H1 (cell line): ENCODE measurements at regions not wholly inside any gene's neighbourhood (a gene's known extent, or its start where the extent isn't known, plus 50 kb on each side); places are given as distances from the start of the nearest gene placed in this dataset.

ENCODE experiments used
- CTCF ChIA-PET: fragments of 300-600 bp; sonication (Branson Sonifier 250); formaldehyde crosslinking; loops from one replicate; lab custom pipeline; 2021; ENCODE audit not compliant: partially characterized antibody; lab: Charles Lee
- POLR2A ChIA-PET: fragments of 300-600 bp; sonication (Branson Sonifier 250); formaldehyde crosslinking; loops from one replicate; lab custom pipeline; 2021; ENCODE audit warnings: inconsistent platforms; ENCODE audit not compliant: partially characterized antibody; lab: Charles Lee
- DNase-seq, 2 experiments: peaks; one replicate each; pipeline versions ENCODE4 v3.0.0 to v3.0.0-alpha.2; 2010 to 2022; ENCODE audit warnings: low spot score in 2 of 2, low read depth in 1 of 2, mixed read lengths in 1 of 2
- FAIRE-seq: peaks from 2 replicates; lab custom pipeline; 2011; peaks lifted over from hg19 to GRCh38; lab: Jason Lieb, UNC
- H2AFZ ChIP-seq: 2 replicates; pipeline ENCODE4 v1.8.1; 2012; ENCODE audit warnings: low read length, inconsistent platforms
- H2AK5ac ChIP-seq: 2 replicates; pipeline ENCODE4 v1.6.1; 2013; ENCODE audit warnings: low read depth, low read length
- H2BK120ac ChIP-seq: replicated peaks from 2 replicates; pipeline ENCODE3; 2013; ENCODE audit warnings: low read depth, low read length, inconsistent platforms
- H2BK12ac ChIP-seq: 2 replicates; pipeline ENCODE4 v1.6.1; 2013; ENCODE audit warnings: low read depth, low read length
- H2BK15ac ChIP-seq: 2 replicates; pipeline ENCODE4 v1.6.1; 2013; ENCODE audit warnings: low read length
- H2BK20ac ChIP-seq: 2 replicates; pipeline ENCODE4 v1.6.1; 2013; ENCODE audit warnings: low read length
- H2BK5ac ChIP-seq: 2 replicates; pipeline ENCODE4 v1.6.1; 2013; ENCODE audit warnings: low read depth, low read length
- H3K14ac ChIP-seq: 2 replicates; pipeline ENCODE4 v1.6.1; 2013; ENCODE audit warnings: inconsistent platforms; ENCODE audit not compliant: insufficient read length
- H3K18ac ChIP-seq: 2 replicates; pipeline ENCODE4 v1.6.1; 2013; ENCODE audit warnings: low read length; ENCODE audit errors: extremely low read depth
- H3K23ac ChIP-seq: 2 replicates; pipeline ENCODE4 v1.6.1; 2013; ENCODE audit warnings: inconsistent platforms; ENCODE audit not compliant: insufficient read length
- H3K23me2 ChIP-seq: 2 replicates; pipeline ENCODE4 v1.6.1; 2013; ENCODE audit warnings: low read depth, low read length
- H3K27ac ChIP-seq: 2 replicates; pipeline ENCODE4 v1.6.1; 2011; ENCODE audit warnings: low read depth, low read length, inconsistent platforms
- H3K27me3 ChIP-seq, 4 experiments: replicated peaks in 1 of 4; 1 replicate in 1 of 4; 2 replicates in 3 of 4; pipeline versions ENCODE4 v1.6.1 to v1.8.1; 2011 to 2013; ENCODE audit warnings: low read length in 3 of 4, mild to moderate bottlenecking in 3 of 4, inconsistent platforms in 2 of 4, mixed read lengths in 2 of 4, moderate library complexity in 1 of 4; ENCODE audit not compliant: control insufficient read depth in 3 of 4, insufficient read depth in 3 of 4; ENCODE audit errors: extremely low read depth in 1 of 4
- H3K36me3 ChIP-seq, 4 experiments: 2 replicates each; pipeline versions ENCODE4 v1.6.1 to v1.8.1; 2011 to 2013; ENCODE audit warnings: mild to moderate bottlenecking in 4 of 4, low read length in 3 of 4, moderate library complexity in 2 of 4, control low read depth in 1 of 4, inconsistent platforms in 1 of 4; ENCODE audit not compliant: insufficient read depth in 4 of 4, control insufficient read depth in 2 of 4
- H3K4ac ChIP-seq: replicated peaks from 2 replicates; pipeline ENCODE3; 2013; ENCODE audit warnings: low read length, low read depth, mixed read lengths, inconsistent platforms; ENCODE audit not compliant: insufficient read length
- H3K4me1 ChIP-seq, 4 experiments: replicated peaks in 1 of 4; 1 replicate in 1 of 4; 2 replicates in 3 of 4; pipeline versions ENCODE4 v1.6.1 to v1.8.1; 2011 to 2013; ENCODE audit warnings: low read length in 3 of 4, inconsistent platforms in 2 of 4, mixed read lengths in 1 of 4; ENCODE audit not compliant: insufficient read depth in 4 of 4, control insufficient read depth in 3 of 4
- H3K4me2 ChIP-seq, 2 experiments: 2 replicates each; pipeline versions ENCODE4 v1.6.1 to v1.8.1; 2011 to 2013; ENCODE audit warnings: low read depth in 2 of 2, low read length in 2 of 2, control low read depth in 1 of 2, inconsistent platforms in 1 of 2, mild to moderate bottlenecking in 1 of 2; ENCODE audit not compliant: insufficient read depth in 1 of 2
- H3K4me3 ChIP-seq, 4 experiments: fragments of 200-600, 300-600 bp in 1 of 4; sonication (generic), shearing (Covaris generic), sonication (Bioruptor Twin) in 1 of 4; 2 replicates each; pipeline versions ENCODE4 v1.5.1 to v1.8.1; 2011 to 2016; ENCODE audit warnings: low read length in 4 of 4, low read depth in 3 of 4, control low read depth in 2 of 4, inconsistent platforms in 2 of 4, mild to moderate bottlenecking in 2 of 4, mixed read lengths in 1 of 4, moderate library complexity in 1 of 4; ENCODE audit not compliant: insufficient read depth in 2 of 4; ENCODE audit errors: extremely low read depth in 1 of 4
- H3K56ac ChIP-seq: replicated peaks from 2 replicates; pipeline ENCODE3; 2013; ENCODE audit warnings: low read depth, mild to moderate bottlenecking, mixed read lengths, low read length, inconsistent platforms; ENCODE audit not compliant: insufficient read length
- H3K79me1 ChIP-seq: 2 replicates; pipeline ENCODE4 v1.6.1; 2013; ENCODE audit warnings: low read depth, low read length, control low read depth
- H3K79me2 ChIP-seq, 2 experiments: 2 replicates each; pipeline versions ENCODE4 v1.6.1 to v1.8.1; 2012 to 2013; ENCODE audit warnings: low read length in 2 of 2, mild to moderate bottlenecking in 2 of 2, inconsistent platforms in 1 of 2; ENCODE audit not compliant: insufficient read depth in 2 of 2, control insufficient read depth in 1 of 2
- H3K9ac ChIP-seq, 4 experiments: replicated peaks in 1 of 4; 1 replicate in 1 of 4; 2 replicates in 3 of 4; pipeline versions ENCODE4 v1.6.1 to v1.8.1; 2011 to 2013; ENCODE audit warnings: low read depth in 3 of 4, low read length in 3 of 4, control low read depth in 2 of 4, mild to moderate bottlenecking in 2 of 4, moderate library complexity in 2 of 4, inconsistent platforms in 1 of 4; ENCODE audit errors: extremely low read depth in 1 of 4
- H3K9me3 ChIP-seq, 2 experiments: 2 replicates each; pipeline versions ENCODE4 v1.6.1 to v1.8.1; 2012 to 2013; ENCODE audit warnings: mild to moderate bottlenecking in 2 of 2, moderate library complexity in 2 of 2, control low read depth in 1 of 2, inconsistent platforms in 1 of 2, low read depth in 1 of 2, low read length in 1 of 2, mixed read lengths in 1 of 2; ENCODE audit not compliant: insufficient read depth in 2 of 2
- H4K20me1 ChIP-seq, 2 experiments: replicated peaks in 1 of 2; 2 replicates each; pipeline versions ENCODE3 to v1.8.1; 2011 to 2013; ENCODE audit warnings: inconsistent platforms in 2 of 2, low read length in 2 of 2, mild to moderate bottlenecking in 1 of 2; ENCODE audit not compliant: insufficient read depth in 2 of 2, control insufficient read depth in 1 of 2
- H4K5ac ChIP-seq: 2 replicates; pipeline ENCODE4 v1.6.1; 2013; ENCODE audit warnings: low read length, low read depth, mixed read lengths, inconsistent platforms; ENCODE audit not compliant: insufficient read length
- H4K8ac ChIP-seq: 2 replicates; pipeline ENCODE4 v1.8.0; 2013; ENCODE audit warnings: mild to moderate bottlenecking, moderate library complexity, low read length, inconsistent platforms; ENCODE audit not compliant: insufficient read depth; ENCODE audit errors: extremely low read depth
- H4K91ac ChIP-seq: replicated peaks from 2 replicates; pipeline ENCODE3; 2013; ENCODE audit warnings: low read length, mixed read lengths, inconsistent platforms; ENCODE audit not compliant: insufficient read length
- BRCA1 ChIP-seq: IDR thresholded peaks from 2 replicates; pipeline ENCODE4 v1.6.1; 2012; ENCODE audit warnings: low read depth, low read length, improper control_type of control experiment
- CEBPB ChIP-seq: IDR thresholded peaks from 2 replicates; pipeline ENCODE4 v1.6.1; 2012; ENCODE audit warnings: low read depth, low read length
- CHD1 ChIP-seq: IDR thresholded peaks from 2 replicates; pipeline ENCODE4 v1.6.1; 2012; ENCODE audit warnings: low read depth, low read length, improper control_type of control experiment
- CTBP2 ChIP-seq: IDR thresholded peaks from 2 replicates; pipeline ENCODE4 v1.7.0; 2011; ENCODE audit warnings: borderline replicate concordance, mild to moderate bottlenecking, moderate library complexity, mixed read lengths, low read length; ENCODE audit not compliant: insufficient read depth, insufficient read length
- CTCF ChIP-seq, 3 experiments: IDR thresholded peaks; 1 replicate in 2 of 3; 2 replicates in 1 of 3; pipeline versions ENCODE4 v1.5.1 to v1.6.1; 2011; ENCODE audit warnings: low read length in 3 of 3, mild to moderate bottlenecking in 3 of 3, inconsistent platforms in 2 of 3, low read depth in 1 of 3, moderate library complexity in 1 of 3; ENCODE audit not compliant: insufficient read depth in 1 of 3; ENCODE audit errors: control extremely low read depth in 1 of 3
- E2F6 ChIP-seq: IDR thresholded peaks from 2 replicates; pipeline ENCODE4 v1.6.1; 2012; ENCODE audit warnings: inconsistent platforms
- EZH2 ChIP-seq: fragments of 200-600 bp; sonication (generic); IDR thresholded peaks from 2 replicates; pipeline ENCODE4 v1.7.1; 2012; ENCODE audit warnings: low read depth, mild to moderate bottlenecking, moderate library complexity, low read length, inconsistent platforms; ENCODE audit not compliant: severe bottlenecking
- MAX ChIP-seq: IDR thresholded peaks from 2 replicates; pipeline ENCODE4 v1.6.1; 2012; ENCODE audit warnings: inconsistent platforms
- NANOG ChIP-seq: IDR thresholded peaks from 2 replicates; pipeline ENCODE4 v1.6.1; 2011; ENCODE audit warnings: low read length, low read depth, mild to moderate bottlenecking, inconsistent platforms; ENCODE audit not compliant: insufficient read depth, poor library complexity, severe bottlenecking
- SIRT6 ChIP-seq: IDR thresholded peaks from one replicate; pipeline ENCODE4 v1.7.1; 2012; ENCODE audit warnings: low read length, inconsistent platforms
- WGBS, 2 experiments: shearing (Covaris generic) in 1 of 2; methylation state at CpG; one replicate each; pipeline versions ENCODE4 v1.1.6 to v1.1.7; 2013 to 2015; ENCODE audit warnings: low lambda C conversion rate in 2 of 2, mixed read lengths in 2 of 2, inconsistent platforms in 1 of 2, low coverage in 1 of 2, missing lambda C conversion rate in 1 of 2; ENCODE audit not compliant: insufficient replicate concordance in 2 of 2, insufficient coverage in 1 of 2, insufficient read length in 1 of 2; ENCODE audit errors: extremely low coverage in 1 of 2, missing lambda C conversion rate in 1 of 2; 5-methylcytosine and 5-hydroxymethylcytosine counted together

- Histone ChIP-seq H2BK5ac (no peak overlapping the region), H4K8ac (no peak overlapping the region), H2AFZ (no peak overlapping the region), H3K23me2 (no peaks in the 10 kb centered on the region), H3K4me2 (no peak overlapping the region), H4K91ac (no peak overlapping the region), H2BK120ac (no peak overlapping the region), H3K56ac (no peak overlapping the region), H2BK20ac (no peak overlapping the region), H2AK5ac (no peak overlapping the region), H3K27ac (no peak overlapping the region), H3K9me3 (no peaks in the 10 kb centered on the region), H3K79me1 (no peaks in the 10 kb centered on the region), H2BK15ac (no peak overlapping the region), H4K20me1 (no peaks in the 10 kb centered on the region), H3K18ac (no peak overlapping the region), H3K23ac (no peak overlapping the region), H3K4me3 (no peak overlapping the region), H2BK12ac (no peak overlapping the region), H4K5ac (no peak overlapping the region), H3K27me3 (no peaks in the 10 kb centered on the region), H3K9ac (no peak overlapping the region), H3K4me1 (no peaks in the 10 kb centered on the region), H3K14ac (no peak overlapping the region), H3K4ac (no peak overlapping the region), H3K36me3 (no peaks in the 10 kb centered on the region), H3K79me2 (no peaks in the 10 kb centered on the region)
- FAIRE-seq (no peak), DNase-seq (no peak)
- ChIA-PET POLR2A (no interaction called here), CTCF (no interaction called here)
- 96% methylated on average over 6 of the region's 6 CpGs; no CpG with 5 or more reads in 1 of the 2 experiments for WGBS, 2 experiments
- TF ChIP-seq CHD1, result no peak
- TF ChIP-seq BRCA1, result no peak
- TF ChIP-seq CTBP2, result no peak
- no peak for TF ChIP-seq NANOG
- no peak for TF ChIP-seq CTCF (IDR thresholded peaks at IDR 0.05; ENCODE audit: control extremely low read depth in 1 of 3, insufficient read depth in 1 of 3, low read depth in 1 of 3, low read length in 3 of 3)
- TF ChIP-seq EZH2, result no peak
- TF ChIP-seq SIRT6, result no peak
- TF ChIP-seq E2F6, result no peak
- TF ChIP-seq CEBPB, result no peak
- no peak for TF ChIP-seq MAX
Observed at GRCh38 chr10:27601946-27602538, 97.9 kb downstream of the RAB18 start.
